WTC11 (cell line): ENCODE measurements at regions not wholly inside any gene's neighbourhood (a gene's known extent, or its start where the extent isn't known, plus 50 kb on each side); places are given as distances from the start of the nearest gene placed in this dataset.

ENCODE experiments used
- ATAC-seq: fragments of 200-7000 bp; cut with Tn5 transposase; 2 replicates; pipeline ENCODE4 v1.10.0; 2021; ENCODE audit warnings: mild to moderate bottlenecking, moderate library complexity
- CTCF ChIA-PET: fragments of 300-600 bp; sonication (Branson Sonifier 250); formaldehyde crosslinking; loops from one replicate; lab custom pipeline; 2021; ENCODE audit warnings: antibody characterized with exemption; lab: Charles Lee
- POLR2A ChIA-PET: fragments of 350-600 bp; sonication (Branson Sonifier 250); formaldehyde crosslinking; loops from one replicate; lab custom pipeline; 2021; ENCODE audit warnings: antibody characterized with exemption; lab: Charles Lee
- DNase-seq: peaks from one replicate; pipeline ENCODE4 v3.0.0; 2021; ENCODE audit warnings: low spot score
- H3K27ac Mint-ChIP-seq: 2 replicates; pipeline ENCODE4 v1.8.0; 2021; ENCODE audit warnings: mixed read lengths
- H3K27me3 Mint-ChIP-seq: 2 replicates; pipeline ENCODE4 v1.8.0; 2021; ENCODE audit warnings: low read depth, mild to moderate bottlenecking, moderate library complexity, mixed read lengths
- H3K36me3 Mint-ChIP-seq: 2 replicates; pipeline ENCODE4 v1.8.0; 2021; ENCODE audit warnings: mixed read lengths
- H3K4me1 Mint-ChIP-seq: 2 replicates; pipeline ENCODE4 v1.8.0; 2022; ENCODE audit warnings: mixed read lengths
- H3K4me3 Mint-ChIP-seq: 2 replicates; pipeline ENCODE4 v1.8.0; 2021; ENCODE audit warnings: mild to moderate bottlenecking, moderate library complexity, mixed read lengths
- H3K9me3 Mint-ChIP-seq: 2 replicates; pipeline ENCODE4 v1.8.0; 2021; ENCODE audit warnings: mixed read lengths
- ATF1 ChIP-seq: sonication (generic); formaldehyde crosslinking; IDR thresholded peaks from 2 replicates; pipeline ENCODE4 v1.8.1; 2023; ENCODE audit warnings: mild to moderate bottlenecking, moderate library complexity, missing genetic modification reagents
- ESRRA ChIP-seq: sonication (generic); formaldehyde crosslinking; IDR thresholded peaks from 2 replicates; pipeline ENCODE4 v1.8.1; 2022; ENCODE audit warnings: mild to moderate bottlenecking, missing genetic modification reagents, borderline replicate concordance
- MYBL2 ChIP-seq: sonication (generic); formaldehyde crosslinking; IDR thresholded peaks from 2 replicates; pipeline ENCODE4 v1.8.1; 2023; ENCODE audit warnings: mild to moderate bottlenecking, moderate library complexity, missing genetic modification reagents
- NR1H2 ChIP-seq: sonication (generic); formaldehyde crosslinking; IDR thresholded peaks from 2 replicates; pipeline ENCODE4 v1.9.0; 2021; ENCODE audit warnings: mild to moderate bottlenecking, moderate library complexity, missing genetic modification reagents
- PRRX2 ChIP-seq: fragments of 250-450 bp; sonication (Bioruptor Pico); IDR thresholded peaks from 2 replicates; pipeline ENCODE4 v1.8.0; 2021; ENCODE audit warnings: mild to moderate bottlenecking
- RORB ChIP-seq: fragments of 250-450 bp; sonication (Bioruptor Pico); IDR thresholded peaks from 2 replicates; pipeline ENCODE4 v1.9.0; 2021; ENCODE audit warnings: mild to moderate bottlenecking
- SMAD3 ChIP-seq: sonication (generic); formaldehyde crosslinking; IDR thresholded peaks from 2 replicates; pipeline ENCODE4 v1.8.0; 2022; ENCODE audit warnings: missing genetic modification reagents, mild to moderate bottlenecking, borderline replicate concordance
- TEAD4 ChIP-seq: sonication (generic); formaldehyde crosslinking; IDR thresholded peaks from 2 replicates; pipeline ENCODE4 v1.8.0; 2022; ENCODE audit warnings: mild to moderate bottlenecking, missing genetic modification reagents
- TP53 ChIP-seq: sonication (generic); formaldehyde crosslinking; IDR thresholded peaks from 2 replicates; pipeline ENCODE4 v1.8.1; 2023; ENCODE audit warnings: mild to moderate bottlenecking, missing genetic modification reagents
- ZNF232 ChIP-seq: sonication (generic); formaldehyde crosslinking; IDR thresholded peaks from 2 replicates; pipeline ENCODE4 v1.8.0; 2022; ENCODE audit warnings: mild to moderate bottlenecking, missing genetic modification reagents
- ZNF416 ChIP-seq: fragments of 250-450 bp; sonication (Bioruptor Pico); IDR thresholded peaks from 2 replicates; pipeline ENCODE4 v1.9.0; 2021; ENCODE audit warnings: mild to moderate bottlenecking, inconsistent platforms
- ZNF671 ChIP-seq: fragments of 250-450 bp; sonication (Bioruptor Pico); IDR thresholded peaks from 2 replicates; pipeline ENCODE4 v1.8.0; 2021; ENCODE audit warnings: mild to moderate bottlenecking
- TF ChIP-seq, protein P1 (sequence below): sonication (generic); formaldehyde crosslinking; IDR thresholded peaks from 2 replicates; pipeline ENCODE4 v1.8.0; 2022; ENCODE audit warnings: mild to moderate bottlenecking, missing genetic modification reagents
- TF ChIP-seq, protein P2 (sequence below): sonication (generic); formaldehyde crosslinking; IDR thresholded peaks from 2 replicates; pipeline ENCODE4 v1.8.1; 2022; ENCODE audit warnings: missing genetic modification reagents, borderline replicate concordance
- TF ChIP-seq, protein P3 (sequence below): sonication (generic); formaldehyde crosslinking; IDR thresholded peaks from 2 replicates; pipeline ENCODE4 v1.8.1; 2023; ENCODE audit warnings: mild to moderate bottlenecking, missing genetic modification reagents, moderate library complexity
- TF ChIP-seq, protein P4 (sequence below): fragments of 250-450 bp; sonication (Bioruptor Pico); conservative IDR thresholded peaks from 2 replicates; pipeline ENCODE4 v1.9.0; 2021; ENCODE audit warnings: mild to moderate bottlenecking
- TF ChIP-seq, protein P5 (sequence below): sonication (generic); formaldehyde crosslinking; conservative IDR thresholded peaks from 2 replicates; pipeline ENCODE4 v1.8.1; 2022; ENCODE audit warnings: mild to moderate bottlenecking, missing genetic modification reagents
- TF ChIP-seq, protein P6 (sequence below): fragments of 250-450 bp; sonication (Bioruptor Pico); IDR thresholded peaks from 2 replicates; pipeline ENCODE4 v1.9.0; 2021; ENCODE audit warnings: mild to moderate bottlenecking
- TF ChIP-seq, protein P7 (sequence below): fragments of 250-450 bp; sonication (Bioruptor Pico); IDR thresholded peaks from 2 replicates; pipeline ENCODE4 v1.9.0; 2021; ENCODE audit warnings: mild to moderate bottlenecking, borderline replicate concordance
- TF ChIP-seq, protein P8 (sequence below): sonication (generic); formaldehyde crosslinking; IDR thresholded peaks from 2 replicates; pipeline ENCODE4 v1.8.0; 2023; ENCODE audit warnings: missing genetic modification reagents

DNA sequence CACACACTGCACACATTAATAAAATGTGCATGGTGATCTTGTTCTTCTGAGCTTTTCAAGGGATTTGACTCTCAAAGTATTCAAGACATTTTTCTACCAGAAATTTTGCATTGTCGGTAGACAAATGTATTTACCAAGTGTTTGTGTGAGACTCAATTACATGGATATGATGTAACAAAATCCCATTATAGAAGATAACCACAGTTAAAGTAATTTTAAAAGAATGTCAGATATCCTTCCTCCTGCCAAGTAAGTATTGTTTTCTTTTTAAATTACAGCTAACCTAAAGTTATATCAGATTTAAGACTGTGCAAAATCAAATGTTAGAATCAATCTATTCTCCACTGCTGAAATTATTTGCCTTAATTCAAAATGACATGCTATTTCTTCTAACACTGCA lies 1344.5 kb upstream of the CHAC2 start:
- H3K27me3 Mint-ChIP-seq = no peaks in the 10 kb centered on the region; the same call in 1 of the 2 replicates
- no peak overlapping the region for H3K4me3 Mint-ChIP-seq
- peaks cover 18% of the 10 kb centered on the region for H3K4me1 Mint-ChIP-seq
- ATAC-seq (no peak), DNase-seq (no peak)
- ChIA-PET CTCF (no interaction called here), POLR2A (no interaction called here)
- no peak overlapping the region for H3K27ac Mint-ChIP-seq
- TF ChIP-seq, protein P1, sequence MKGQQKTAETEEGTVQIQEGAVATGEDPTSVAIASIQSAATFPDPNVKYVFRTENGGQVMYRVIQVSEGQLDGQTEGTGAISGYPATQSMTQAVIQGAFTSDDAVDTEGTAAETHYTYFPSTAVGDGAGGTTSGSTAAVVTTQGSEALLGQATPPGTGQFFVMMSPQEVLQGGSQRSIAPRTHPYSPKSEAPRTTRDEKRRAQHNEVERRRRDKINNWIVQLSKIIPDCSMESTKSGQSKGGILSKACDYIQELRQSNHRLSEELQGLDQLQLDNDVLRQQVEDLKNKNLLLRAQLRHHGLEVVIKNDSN (CRISPR knock-in tag) = no peak
- no peak for TF ChIP-seq RORB
- TF ChIP-seq, protein P2, sequence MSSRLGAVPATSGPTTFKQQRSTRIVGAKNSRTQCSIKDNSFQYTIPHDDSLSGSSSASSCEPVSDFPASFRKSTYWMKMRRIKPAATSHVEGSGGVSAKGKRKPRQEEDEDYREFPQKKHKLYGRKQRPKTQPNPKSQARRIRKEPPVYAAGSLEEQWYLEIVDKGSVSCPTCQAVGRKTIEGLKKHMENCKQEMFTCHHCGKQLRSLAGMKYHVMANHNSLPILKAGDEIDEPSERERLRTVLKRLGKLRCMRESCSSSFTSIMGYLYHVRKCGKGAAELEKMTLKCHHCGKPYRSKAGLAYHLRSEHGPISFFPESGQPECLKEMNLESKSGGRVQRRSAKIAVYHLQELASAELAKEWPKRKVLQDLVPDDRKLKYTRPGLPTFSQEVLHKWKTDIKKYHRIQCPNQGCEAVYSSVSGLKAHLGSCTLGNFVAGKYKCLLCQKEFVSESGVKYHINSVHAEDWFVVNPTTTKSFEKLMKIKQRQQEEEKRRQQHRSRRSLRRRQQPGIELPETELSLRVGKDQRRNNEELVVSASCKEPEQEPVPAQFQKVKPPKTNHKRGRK (CRISPR knock-in tag) = no peak
- TF ChIP-seq, protein P3, sequence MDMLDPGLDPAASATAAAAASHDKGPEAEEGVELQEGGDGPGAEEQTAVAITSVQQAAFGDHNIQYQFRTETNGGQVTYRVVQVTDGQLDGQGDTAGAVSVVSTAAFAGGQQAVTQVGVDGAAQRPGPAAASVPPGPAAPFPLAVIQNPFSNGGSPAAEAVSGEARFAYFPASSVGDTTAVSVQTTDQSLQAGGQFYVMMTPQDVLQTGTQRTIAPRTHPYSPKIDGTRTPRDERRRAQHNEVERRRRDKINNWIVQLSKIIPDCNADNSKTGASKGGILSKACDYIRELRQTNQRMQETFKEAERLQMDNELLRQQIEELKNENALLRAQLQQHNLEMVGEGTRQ (CRISPR knock-in tag) = no peak
- peaks cover 43% of the 10 kb centered on the region for H3K36me3 Mint-ChIP-seq
- H3K9me3 Mint-ChIP-seq = peaks cover 36% of the 10 kb centered on the region

DNA sequence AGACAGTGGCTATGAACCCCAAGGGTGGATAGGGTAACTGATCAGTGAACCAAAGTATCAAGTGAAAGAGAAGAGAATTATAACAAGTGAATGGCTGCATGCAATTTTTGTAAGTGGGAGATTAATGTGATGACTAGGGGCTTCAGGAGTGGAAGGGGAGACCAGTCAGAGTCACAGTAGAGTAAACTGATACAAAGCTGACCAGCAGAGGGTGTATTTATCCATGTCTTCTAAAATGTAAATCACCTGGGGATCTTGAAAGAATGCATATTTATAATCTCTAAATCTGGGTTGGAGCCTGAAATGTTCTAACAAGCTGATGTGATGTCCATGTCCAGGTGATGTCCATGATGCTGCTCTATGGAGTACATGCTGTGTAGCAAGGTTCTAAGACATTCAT lies 1351.3 kb upstream of the CHAC2 start:
- peaks cover 24% of the 10 kb centered on the region for H3K9me3 Mint-ChIP-seq
- peaks cover 30% of the 10 kb centered on the region for H3K36me3 Mint-ChIP-seq
- peaks cover 8% of the 10 kb centered on the region for H3K4me1 Mint-ChIP-seq
- ChIA-PET CTCF (interaction anchor here (0.9 to 1.2 kb wide), 3 partner anchors 10 to 216 kb away, joined by 3 to 6 read pairs (median 5); no protein-coding TSS in a partner anchor), POLR2A (no interaction called here)
- no peaks in the 10 kb centered on the region; the same call in 1 of the 2 replicates for H3K27me3 Mint-ChIP-seq
- DNase-seq (no peak), ATAC-seq (peak; percentile 73)
- H3K4me3 Mint-ChIP-seq = no peak overlapping the region
- no peak overlapping the region for H3K27ac Mint-ChIP-seq
- TF ChIP-seq ESRRA (CRISPR knock-in tag) = no peak
- TF ChIP-seq, protein P4, sequence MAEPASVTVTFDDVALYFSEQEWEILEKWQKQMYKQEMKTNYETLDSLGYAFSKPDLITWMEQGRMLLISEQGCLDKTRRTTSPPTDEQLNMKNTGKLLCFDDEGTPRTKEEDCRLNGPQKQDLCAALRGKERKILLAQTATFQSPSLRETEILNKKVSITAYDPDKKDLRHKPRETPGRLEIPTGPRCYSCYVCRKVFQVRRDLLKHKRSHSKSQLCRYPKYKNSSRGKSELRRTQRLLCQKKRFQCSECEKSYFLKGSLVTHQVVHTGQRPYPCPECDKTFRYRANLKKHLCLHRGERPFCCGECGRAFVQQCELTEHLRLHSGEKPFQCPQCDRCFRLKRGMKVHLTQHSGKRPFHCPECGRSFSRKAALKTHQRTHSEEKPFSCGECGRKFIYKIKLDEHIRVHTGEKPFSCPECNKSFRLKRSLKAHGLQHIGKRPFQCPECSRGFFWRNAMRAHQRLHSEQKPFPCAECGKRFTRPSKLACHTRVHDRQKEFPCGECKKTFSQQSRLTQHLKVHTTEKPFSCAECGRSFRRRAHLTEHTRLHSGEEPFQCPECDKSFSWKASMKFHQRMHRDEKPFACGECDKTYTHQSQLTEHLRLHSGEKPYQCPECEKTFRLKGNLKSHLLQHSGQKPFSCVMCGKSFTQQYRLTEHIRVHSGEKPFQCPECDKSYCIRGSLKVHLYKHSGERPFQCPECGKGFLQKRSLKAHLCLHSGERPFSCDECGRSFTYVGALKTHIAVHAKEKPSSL (CRISPR knock-in tag) = no peak
- TF ChIP-seq TP53 (CRISPR knock-in tag) = no peak
- TF ChIP-seq ZNF671 = no peak
- no peak for TF ChIP-seq ATF1 (CRISPR knock-in tag)
- no peak for TF ChIP-seq MYBL2 (CRISPR knock-in tag)
- no peak for TF ChIP-seq TEAD4 (CRISPR knock-in tag)
- TF ChIP-seq, protein P3 (CRISPR knock-in tag) = no peak
- TF ChIP-seq, protein P5, sequence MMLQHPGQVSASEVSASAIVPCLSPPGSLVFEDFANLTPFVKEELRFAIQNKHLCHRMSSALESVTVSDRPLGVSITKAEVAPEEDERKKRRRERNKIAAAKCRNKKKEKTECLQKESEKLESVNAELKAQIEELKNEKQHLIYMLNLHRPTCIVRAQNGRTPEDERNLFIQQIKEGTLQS (CRISPR knock-in tag) = no peak
- TF ChIP-seq NR1H2 = no peak
- no peak for TF ChIP-seq ZNF416 (CRISPR knock-in tag)
- no peak for TF ChIP-seq ZNF232 (CRISPR knock-in tag)
- no peak for TF ChIP-seq SMAD3 (CRISPR knock-in tag)
- TF ChIP-seq, protein P6, sequence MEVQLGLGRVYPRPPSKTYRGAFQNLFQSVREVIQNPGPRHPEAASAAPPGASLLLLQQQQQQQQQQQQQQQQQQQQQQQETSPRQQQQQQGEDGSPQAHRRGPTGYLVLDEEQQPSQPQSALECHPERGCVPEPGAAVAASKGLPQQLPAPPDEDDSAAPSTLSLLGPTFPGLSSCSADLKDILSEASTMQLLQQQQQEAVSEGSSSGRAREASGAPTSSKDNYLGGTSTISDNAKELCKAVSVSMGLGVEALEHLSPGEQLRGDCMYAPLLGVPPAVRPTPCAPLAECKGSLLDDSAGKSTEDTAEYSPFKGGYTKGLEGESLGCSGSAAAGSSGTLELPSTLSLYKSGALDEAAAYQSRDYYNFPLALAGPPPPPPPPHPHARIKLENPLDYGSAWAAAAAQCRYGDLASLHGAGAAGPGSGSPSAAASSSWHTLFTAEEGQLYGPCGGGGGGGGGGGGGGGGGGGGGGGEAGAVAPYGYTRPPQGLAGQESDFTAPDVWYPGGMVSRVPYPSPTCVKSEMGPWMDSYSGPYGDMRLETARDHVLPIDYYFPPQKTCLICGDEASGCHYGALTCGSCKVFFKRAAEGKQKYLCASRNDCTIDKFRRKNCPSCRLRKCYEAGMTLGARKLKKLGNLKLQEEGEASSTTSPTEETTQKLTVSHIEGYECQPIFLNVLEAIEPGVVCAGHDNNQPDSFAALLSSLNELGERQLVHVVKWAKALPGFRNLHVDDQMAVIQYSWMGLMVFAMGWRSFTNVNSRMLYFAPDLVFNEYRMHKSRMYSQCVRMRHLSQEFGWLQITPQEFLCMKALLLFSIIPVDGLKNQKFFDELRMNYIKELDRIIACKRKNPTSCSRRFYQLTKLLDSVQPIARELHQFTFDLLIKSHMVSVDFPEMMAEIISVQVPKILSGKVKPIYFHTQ (CRISPR knock-in tag) = no peak
- TF ChIP-seq, protein P7, sequence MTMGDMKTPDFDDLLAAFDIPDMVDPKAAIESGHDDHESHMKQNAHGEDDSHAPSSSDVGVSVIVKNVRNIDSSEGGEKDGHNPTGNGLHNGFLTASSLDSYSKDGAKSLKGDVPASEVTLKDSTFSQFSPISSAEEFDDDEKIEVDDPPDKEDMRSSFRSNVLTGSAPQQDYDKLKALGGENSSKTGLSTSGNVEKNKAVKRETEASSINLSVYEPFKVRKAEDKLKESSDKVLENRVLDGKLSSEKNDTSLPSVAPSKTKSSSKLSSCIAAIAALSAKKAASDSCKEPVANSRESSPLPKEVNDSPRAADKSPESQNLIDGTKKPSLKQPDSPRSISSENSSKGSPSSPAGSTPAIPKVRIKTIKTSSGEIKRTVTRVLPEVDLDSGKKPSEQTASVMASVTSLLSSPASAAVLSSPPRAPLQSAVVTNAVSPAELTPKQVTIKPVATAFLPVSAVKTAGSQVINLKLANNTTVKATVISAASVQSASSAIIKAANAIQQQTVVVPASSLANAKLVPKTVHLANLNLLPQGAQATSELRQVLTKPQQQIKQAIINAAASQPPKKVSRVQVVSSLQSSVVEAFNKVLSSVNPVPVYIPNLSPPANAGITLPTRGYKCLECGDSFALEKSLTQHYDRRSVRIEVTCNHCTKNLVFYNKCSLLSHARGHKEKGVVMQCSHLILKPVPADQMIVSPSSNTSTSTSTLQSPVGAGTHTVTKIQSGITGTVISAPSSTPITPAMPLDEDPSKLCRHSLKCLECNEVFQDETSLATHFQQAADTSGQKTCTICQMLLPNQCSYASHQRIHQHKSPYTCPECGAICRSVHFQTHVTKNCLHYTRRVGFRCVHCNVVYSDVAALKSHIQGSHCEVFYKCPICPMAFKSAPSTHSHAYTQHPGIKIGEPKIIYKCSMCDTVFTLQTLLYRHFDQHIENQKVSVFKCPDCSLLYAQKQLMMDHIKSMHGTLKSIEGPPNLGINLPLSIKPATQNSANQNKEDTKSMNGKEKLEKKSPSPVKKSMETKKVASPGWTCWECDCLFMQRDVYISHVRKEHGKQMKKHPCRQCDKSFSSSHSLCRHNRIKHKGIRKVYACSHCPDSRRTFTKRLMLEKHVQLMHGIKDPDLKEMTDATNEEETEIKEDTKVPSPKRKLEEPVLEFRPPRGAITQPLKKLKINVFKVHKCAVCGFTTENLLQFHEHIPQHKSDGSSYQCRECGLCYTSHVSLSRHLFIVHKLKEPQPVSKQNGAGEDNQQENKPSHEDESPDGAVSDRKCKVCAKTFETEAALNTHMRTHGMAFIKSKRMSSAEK (CRISPR knock-in tag) = no peak
- TF ChIP-seq PRRX2 (CRISPR knock-in tag) = no peak
- TF ChIP-seq, protein P8, sequence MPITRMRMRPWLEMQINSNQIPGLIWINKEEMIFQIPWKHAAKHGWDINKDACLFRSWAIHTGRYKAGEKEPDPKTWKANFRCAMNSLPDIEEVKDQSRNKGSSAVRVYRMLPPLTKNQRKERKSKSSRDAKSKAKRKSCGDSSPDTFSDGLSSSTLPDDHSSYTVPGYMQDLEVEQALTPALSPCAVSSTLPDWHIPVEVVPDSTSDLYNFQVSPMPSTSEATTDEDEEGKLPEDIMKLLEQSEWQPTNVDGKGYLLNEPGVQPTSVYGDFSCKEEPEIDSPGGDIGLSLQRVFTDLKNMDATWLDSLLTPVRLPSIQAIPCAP = no peak
